ENCODE measurements at regions not wholly inside any gene's neighbourhood (a gene's known extent, or its start where the extent isn't known, plus 50 kb on each side); places are given as distances from the start of the nearest gene placed in this dataset.

- intact Hi-C loops (cut with micrococcal nuclease): no loop called here
- no peak for TF ChIP-seq CTCF (IDR thresholded peaks at IDR 0.05)
- Histone ChIP-seq H3K36me3 (ENCODE audit: control insufficient read depth, insufficient read depth, low read length) (no peaks in the 10 kb centered on the region), H3K4me1 (ENCODE audit: control insufficient read depth, insufficient read depth, low read length) (peaks cover 16% of the 10 kb centered on the region), H3K27ac (ENCODE audit: low read length) (no peak overlapping the region), H3K27me3 (ENCODE audit: control insufficient read depth, insufficient read depth, low read length) (no peaks in the 10 kb centered on the region), H3K9me3 (ENCODE audit: control insufficient read depth, insufficient read depth, low read length) (no peaks in the 10 kb centered on the region), H3K4me3 (ENCODE audit: low read length) (no peak overlapping the region)
- H3K4me1 Mint-ChIP-seq: no peaks in the 10 kb centered on the region
- ATAC-seq: peak in 1 of 3 donors; percentile 59
- no peak overlapping the region for H3K27ac Mint-ChIP-seq
- H3K27me3 Mint-ChIP-seq (ENCODE audit: low read depth in 2 of 2): no peaks in the 10 kb centered on the region
- WGBS (ENCODE audit: insufficient coverage): 77% methylated on average over 9 of the region's 11 CpGs
- H3K4me3 Mint-ChIP-seq: no peak overlapping the region
- DNase-seq: no peak
- no peaks in the 10 kb centered on the region for H3K36me3 Mint-ChIP-seq
- H3K9me3 Mint-ChIP-seq: no peaks in the 10 kb centered on the region
Observed at GRCh38 chr21:39094847-39095579, 88.2 kb downstream of the PSMG1 start.

- Histone ChIP-seq H3K27ac (ENCODE audit: low read length) (no peak overlapping the region), H3K4me3 (ENCODE audit: low read length) (no peak overlapping the region), H3K27me3 (ENCODE audit: control insufficient read depth, insufficient read depth, low read length) (no peaks in the 10 kb centered on the region), H3K9me3 (ENCODE audit: control insufficient read depth, insufficient read depth, low read length) (no peaks in the 10 kb centered on the region), H3K4me1 (ENCODE audit: control insufficient read depth, insufficient read depth, low read length) (peaks cover 16% of the 10 kb centered on the region), H3K36me3 (ENCODE audit: control insufficient read depth, insufficient read depth, low read length) (no peaks in the 10 kb centered on the region)
- 60% methylated on average over 11 of the region's 11 CpGs for WGBS (ENCODE audit: insufficient coverage)
- Mint-ChIP-seq H3K27me3 (ENCODE audit: low read depth in 2 of 2) (no peaks in the 10 kb centered on the region), H3K4me1 (no peaks in the 10 kb centered on the region), H3K27ac (no peak overlapping the region), H3K36me3 (no peaks in the 10 kb centered on the region), H3K9me3 (no peaks in the 10 kb centered on the region), H3K4me3 (no peak overlapping the region)
- intact Hi-C loops (cut with micrococcal nuclease): no loop called here
- no peak for TF ChIP-seq CTCF (IDR thresholded peaks at IDR 0.05)
- no peak for DNase-seq
- ATAC-seq: peak in 1 of 3 donors; percentile 50
Observed at GRCh38 chr21:39094087-39094780, 89.0 kb downstream of the PSMG1 start.

GRCh38 chr21:39093526-39093925 is 89.7 kb downstream of the PSMG1 start:
- Histone ChIP-seq H3K36me3 (ENCODE audit: control insufficient read depth, insufficient read depth, low read length) (no peaks in the 10 kb centered on the region), H3K4me1 (ENCODE audit: control insufficient read depth, insufficient read depth, low read length) (peaks cover 16% of the 10 kb centered on the region), H3K27ac (ENCODE audit: low read length) (no peak overlapping the region), H3K27me3 (ENCODE audit: control insufficient read depth, insufficient read depth, low read length) (no peaks in the 10 kb centered on the region), H3K9me3 (ENCODE audit: control insufficient read depth, insufficient read depth, low read length) (no peaks in the 10 kb centered on the region), H3K4me3 (ENCODE audit: low read length) (no peak overlapping the region)
- no peak for ATAC-seq
- Mint-ChIP-seq H3K9me3 (no peaks in the 10 kb centered on the region), H3K27me3 (ENCODE audit: low read depth in 2 of 2) (no peaks in the 10 kb centered on the region), H3K4me1 (no peaks in the 10 kb centered on the region), H3K4me3 (no peak overlapping the region), H3K27ac (no peak overlapping the region), H3K36me3 (no peaks in the 10 kb centered on the region)
- no peak for TF ChIP-seq CTCF (IDR thresholded peaks at IDR 0.05)
- no peak for DNase-seq
- intact Hi-C loops (cut with micrococcal nuclease): no loop called here
- WGBS (ENCODE audit: insufficient coverage): 92% methylated on average over 17 of the region's 17 CpGs
